H7 (cell line): ENCODE measurements at regions not wholly inside any gene's neighbourhood (a gene's known extent, or its start where the extent isn't known, plus 50 kb on each side); places are given as distances from the start of the nearest gene placed in this dataset.
"Not testable (repeated sequence)": the region's sequence is repeated elsewhere in the genome, so short reads cannot be mapped to it uniquely, and the experiment has no call there.

Experiments used
- DNase-seq: peaks from one replicate; pipeline ENCODE4 v3.0.0; 2012
- H3K27me3 ChIP-seq: 2 replicates; pipeline ENCODE4 v1.6.0; 2011; ENCODE audit warnings: mild to moderate bottlenecking, low read length; ENCODE audit not compliant: control insufficient read depth, insufficient read depth
- H3K36me3 ChIP-seq: replicated peaks from 2 replicates; pipeline ENCODE4 v1.5.1; 2011; ENCODE audit warnings: low read length; ENCODE audit not compliant: control insufficient read depth, insufficient read depth
- H3K4me3 ChIP-seq: 2 replicates; pipeline ENCODE4 v1.5.1; 2011; ENCODE audit warnings: low read depth, mild to moderate bottlenecking, control low read depth, low read length, moderate library complexity; ENCODE audit not compliant: insufficient read depth

- DNase-seq: no peak
- Histone ChIP-seq H3K4me3 (no peak overlapping the region), H3K27me3 (no peaks in the 10 kb centered on the region), H3K36me3 (no peaks in the 10 kb centered on the region)
Observed at GRCh38 chr10:65194126-65194525, 1672.9 kb downstream of the REEP3 start.

GRCh38 chr10:65194555-65194954 is 1673.4 kb downstream of the REEP3 start:
- H3K36me3 ChIP-seq: no peaks in the 10 kb centered on the region
- no peak for DNase-seq
- H3K27me3 ChIP-seq: no peaks in the 10 kb centered on the region
- H3K4me3 ChIP-seq: no peak overlapping the region

GRCh38 chr10:65196111-65196510 is 1674.9 kb downstream of the REEP3 start:
- DNase-seq: no peak
- H3K36me3 ChIP-seq: no peaks in the 10 kb centered on the region
- H3K4me3 ChIP-seq: no peak overlapping the region
- no peaks in the 10 kb centered on the region for H3K27me3 ChIP-seq

GRCh38 chr10:65197935-65198334 is 1676.7 kb downstream of the REEP3 start:
- H3K27me3 ChIP-seq: no peaks in the 10 kb centered on the region

GRCh38 chr10:65201491-65201890 is 1680.3 kb downstream of the REEP3 start:
- DNase-seq: no peak
- H3K4me3 ChIP-seq: no peak overlapping the region
- no peaks in the 10 kb centered on the region for H3K36me3 ChIP-seq
- no peaks in the 10 kb centered on the region for H3K27me3 ChIP-seq

More at GRCh38 chr10:65197935-65198334, 1676.7 kb downstream of the REEP3 start:
- H3K36me3 ChIP-seq: no peaks in the 10 kb centered on the region
- DNase-seq: no peak
- H3K4me3 ChIP-seq: no peak overlapping the region

GRCh38 chr10:65204999-65205398 is 1683.8 kb downstream of the REEP3 start:
- no peaks in the 10 kb centered on the region for H3K36me3 ChIP-seq
- no peak for DNase-seq
- no peak overlapping the region for H3K4me3 ChIP-seq
- H3K27me3 ChIP-seq: no peaks in the 10 kb centered on the region

- no peak overlapping the region for H3K4me3 ChIP-seq
- no peaks in the 10 kb centered on the region for H3K27me3 ChIP-seq
- DNase-seq: no peak
- no peaks in the 10 kb centered on the region for H3K36me3 ChIP-seq
Observed at GRCh38 chr10:65213170-65213569, 1692.0 kb downstream of the REEP3 start.

- DNase-seq: no peak
- Histone ChIP-seq H3K4me3 (no peak overlapping the region), H3K36me3 (no peaks in the 10 kb centered on the region), H3K27me3 (no peaks in the 10 kb centered on the region)
Observed at GRCh38 chr10:65219444-65219843, 1698.2 kb downstream of the REEP3 start.

- DNase-seq: no peak
- Histone ChIP-seq H3K27me3 (no peaks in the 10 kb centered on the region), H3K4me3 (no peak overlapping the region), H3K36me3 (no peaks in the 10 kb centered on the region)
Observed at GRCh38 chr10:65231148-65231547, 1694.7 kb upstream of the LRRTM3 start.

- no peak for DNase-seq
- no peaks in the 10 kb centered on the region for H3K36me3 ChIP-seq
- no peaks in the 10 kb centered on the region for H3K27me3 ChIP-seq
- no peak overlapping the region for H3K4me3 ChIP-seq
Observed at GRCh38 chr10:65234261-65234660, 1691.6 kb upstream of the LRRTM3 start.

- no peak for DNase-seq
- Histone ChIP-seq H3K27me3 (no peaks in the 10 kb centered on the region), H3K36me3 (no peaks in the 10 kb centered on the region), H3K4me3 (no peak overlapping the region)
Observed at GRCh38 chr10:65235266-65235665, 1690.6 kb upstream of the LRRTM3 start.

GRCh38 chr10:65235846-65236245 is 1690.0 kb upstream of the LRRTM3 start:
- H3K4me3 ChIP-seq: no peak overlapping the region
- no peaks in the 10 kb centered on the region for H3K36me3 ChIP-seq
- no peaks in the 10 kb centered on the region for H3K27me3 ChIP-seq
- DNase-seq: no peak

GRCh38 chr10:65265451-65265954 is 1660.3 kb upstream of the LRRTM3 start:
- H3K27me3 ChIP-seq: no peaks in the 10 kb centered on the region
- H3K4me3 ChIP-seq: no peak overlapping the region
- no peaks in the 10 kb centered on the region for H3K36me3 ChIP-seq
- no peak for DNase-seq

GRCh38 chr10:65269551-65269950 is 1656.3 kb upstream of the LRRTM3 start:
- not testable (repeated sequence) for DNase-seq, H3K27me3 ChIP-seq, H3K36me3 ChIP-seq, H3K4me3 ChIP-seq

- no peaks in the 10 kb centered on the region for H3K36me3 ChIP-seq
- no peak overlapping the region for H3K4me3 ChIP-seq
- H3K27me3 ChIP-seq: no peaks in the 10 kb centered on the region
- no peak for DNase-seq
Observed at GRCh38 chr10:65270969-65271368, 1654.9 kb upstream of the LRRTM3 start.

GRCh38 chr10:65273115-65273514 is 1652.7 kb upstream of the LRRTM3 start:
- DNase-seq: peak; percentile 20
- no peaks in the 10 kb centered on the region for H3K27me3 ChIP-seq
- no peak overlapping the region for H3K4me3 ChIP-seq
- H3K36me3 ChIP-seq: no peaks in the 10 kb centered on the region
